SU-DHL-6 (cell line): ENCODE measurements at regions not wholly inside any gene's neighbourhood (a gene's known extent, or its start where the extent isn't known, plus 50 kb on each side); places are given as distances from the start of the nearest gene placed in this dataset.

Source experiments
- EZH2phosphoT487 ChIP-seq: fragments of 200-600 bp; sonication (generic), shearing (Covaris generic); conservative IDR thresholded peaks from 2 replicates; pipeline ENCODE4 v1.6.1; 2018; ENCODE audit warnings: mild to moderate bottlenecking, antibody characterized with exemption, low read length, moderate library complexity, mixed read lengths
- TF ChIP-seq, protein P1 (sequence below): fragments of 200-600 bp; sonication (generic); IDR thresholded peaks from one replicate; pipeline ENCODE4 v1.5.1; 2017; ENCODE audit warnings: antibody characterized with exemption, mild to moderate bottlenecking, low read length, moderate library complexity; ENCODE audit not compliant: insufficient read depth, poor library complexity, severe bottlenecking

DNA sequence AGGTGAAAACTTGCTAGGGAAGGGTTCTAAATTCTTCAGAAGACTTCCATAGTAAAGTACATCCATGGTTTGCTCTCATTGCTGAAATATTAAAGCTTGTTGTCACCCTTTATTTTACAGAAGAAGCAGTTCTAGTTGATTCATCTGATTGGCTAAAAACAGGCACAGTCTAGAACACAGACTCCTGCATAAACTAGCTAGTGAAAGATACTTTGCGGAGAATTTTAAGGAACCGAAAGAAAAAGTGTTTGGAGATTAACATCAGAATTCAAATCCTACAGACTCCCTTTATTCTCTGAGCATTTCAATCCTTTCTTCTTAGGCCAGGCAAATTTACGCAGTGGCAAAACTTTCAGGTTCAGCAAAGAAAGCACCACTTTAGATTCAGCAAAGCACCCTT is 1076.5 kb upstream of the ZEB2 start:
- TF ChIP-seq, protein P1, sequence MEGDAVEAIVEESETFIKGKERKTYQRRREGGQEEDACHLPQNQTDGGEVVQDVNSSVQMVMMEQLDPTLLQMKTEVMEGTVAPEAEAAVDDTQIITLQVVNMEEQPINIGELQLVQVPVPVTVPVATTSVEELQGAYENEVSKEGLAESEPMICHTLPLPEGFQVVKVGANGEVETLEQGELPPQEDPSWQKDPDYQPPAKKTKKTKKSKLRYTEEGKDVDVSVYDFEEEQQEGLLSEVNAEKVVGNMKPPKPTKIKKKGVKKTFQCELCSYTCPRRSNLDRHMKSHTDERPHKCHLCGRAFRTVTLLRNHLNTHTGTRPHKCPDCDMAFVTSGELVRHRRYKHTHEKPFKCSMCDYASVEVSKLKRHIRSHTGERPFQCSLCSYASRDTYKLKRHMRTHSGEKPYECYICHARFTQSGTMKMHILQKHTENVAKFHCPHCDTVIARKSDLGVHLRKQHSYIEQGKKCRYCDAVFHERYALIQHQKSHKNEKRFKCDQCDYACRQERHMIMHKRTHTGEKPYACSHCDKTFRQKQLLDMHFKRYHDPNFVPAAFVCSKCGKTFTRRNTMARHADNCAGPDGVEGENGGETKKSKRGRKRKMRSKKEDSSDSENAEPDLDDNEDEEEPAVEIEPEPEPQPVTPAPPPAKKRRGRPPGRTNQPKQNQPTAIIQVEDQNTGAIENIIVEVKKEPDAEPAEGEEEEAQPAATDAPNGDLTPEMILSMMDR = no peak
- no peak for TF ChIP-seq EZH2phosphoT487
